ENCODE measurements at regions not wholly inside any gene's neighbourhood (a gene's known extent, or its start where the extent isn't known, plus 50 kb on each side); places are given as distances from the start of the nearest gene placed in this dataset.

- peak overlapping the region; percentile 43 for H3K4me3 ChIP-seq (ENCODE audit: low read length)
- H3K27me3 ChIP-seq (ENCODE audit: control insufficient read depth, insufficient read depth, low read length): peaks cover 26% of the 10 kb centered on the region
Measured at GRCh38 chr2:58429014-58429875, 188.1 kb upstream of the FANCL start.

GRCh38 chr2:58428096-58429013 is 187.2 kb upstream of the FANCL start:
- Histone ChIP-seq H3K36me3 (ENCODE audit: insufficient read depth, low read length) (no peaks in the 10 kb centered on the region), H3K9me3 (replicated peaks; ENCODE audit: low read length) (no peaks in the 10 kb centered on the region), H3K4me1 (ENCODE audit: control insufficient read depth, insufficient read depth, low read length) (peaks cover 3% of the 10 kb centered on the region), H3K4me2 (ENCODE audit: low read length) (peak overlapping the region; percentile 86), H3K4me3 (ENCODE audit: low read length) (peak overlapping the region; percentile 72), H3K9ac (ENCODE audit: low read depth, low read length) (peak overlapping the region; percentile 1), H3K27me3 (ENCODE audit: control insufficient read depth, insufficient read depth, low read length) (peaks cover 26% of the 10 kb centered on the region)

More at GRCh38 chr2:58429014-58429875, 188.1 kb upstream of the FANCL start:
- no peak overlapping the region for H3K9ac ChIP-seq (ENCODE audit: low read depth, low read length)
- peak overlapping the region; percentile 75 for H3K4me2 ChIP-seq (ENCODE audit: low read length)
- peaks cover 3% of the 10 kb centered on the region for H3K4me1 ChIP-seq (ENCODE audit: control insufficient read depth, insufficient read depth, low read length)
- no peaks in the 10 kb centered on the region for H3K9me3 ChIP-seq (replicated peaks; ENCODE audit: low read length)
- H3K36me3 ChIP-seq (ENCODE audit: insufficient read depth, low read length): no peaks in the 10 kb centered on the region

- Histone ChIP-seq H3K4me2 (ENCODE audit: low read length) (peak overlapping the region; percentile 86), H3K36me3 (ENCODE audit: insufficient read depth, low read length) (no peaks in the 10 kb centered on the region), H3K9me3 (replicated peaks; ENCODE audit: low read length) (no peaks in the 10 kb centered on the region), H3K4me1 (ENCODE audit: control insufficient read depth, insufficient read depth, low read length) (peaks cover 3% of the 10 kb centered on the region), H3K9ac (ENCODE audit: low read depth, low read length) (peak overlapping the region; percentile 1), H3K27me3 (ENCODE audit: control insufficient read depth, insufficient read depth, low read length) (peaks cover 26% of the 10 kb centered on the region), H3K4me3 (ENCODE audit: low read length) (peak overlapping the region; percentile 72)
Measured at GRCh38 chr2:58427572-58428095, 186.5 kb upstream of the FANCL start.

- Histone ChIP-seq H3K4me3 (ENCODE audit: low read length) (no peak overlapping the region), H3K27me3 (ENCODE audit: control insufficient read depth, insufficient read depth, low read length) (peaks cover 32% of the 10 kb centered on the region), H3K9ac (ENCODE audit: low read depth, low read length) (no peak overlapping the region), H3K9me3 (replicated peaks; ENCODE audit: low read length) (no peaks in the 10 kb centered on the region), H3K36me3 (ENCODE audit: insufficient read depth, low read length) (no peaks in the 10 kb centered on the region), H3K4me1 (ENCODE audit: control insufficient read depth, insufficient read depth, low read length) (peaks cover 3% of the 10 kb centered on the region), H3K4me2 (ENCODE audit: low read length) (no peak overlapping the region)
Measured at GRCh38 chr2:58425368-58425767, 184.2 kb upstream of the FANCL start.

GRCh38 chr2:58419983-58420382 is 178.9 kb upstream of the FANCL start:
- H3K4me2 ChIP-seq (ENCODE audit: low read length): no peak overlapping the region
- peaks cover 13% of the 10 kb centered on the region for H3K27me3 ChIP-seq (ENCODE audit: control insufficient read depth, insufficient read depth, low read length)
- H3K36me3 ChIP-seq (ENCODE audit: insufficient read depth, low read length): no peaks in the 10 kb centered on the region
- H3K4me3 ChIP-seq (ENCODE audit: low read length): no peak overlapping the region
- H3K9ac ChIP-seq (ENCODE audit: low read depth, low read length): no peak overlapping the region
- H3K9me3 ChIP-seq (replicated peaks; ENCODE audit: low read length): no peaks in the 10 kb centered on the region
- H3K4me1 ChIP-seq (ENCODE audit: control insufficient read depth, insufficient read depth, low read length): no peaks in the 10 kb centered on the region

- H3K4me1 ChIP-seq (ENCODE audit: control insufficient read depth, insufficient read depth, low read length): no peaks in the 10 kb centered on the region
- no peak overlapping the region for H3K4me2 ChIP-seq (ENCODE audit: low read length)
- no peak overlapping the region for H3K4me3 ChIP-seq (ENCODE audit: low read length)
- no peaks in the 10 kb centered on the region for H3K9me3 ChIP-seq (replicated peaks; ENCODE audit: low read length)
- H3K9ac ChIP-seq (ENCODE audit: low read depth, low read length): no peak overlapping the region
- H3K27me3 ChIP-seq (ENCODE audit: control insufficient read depth, insufficient read depth, low read length): peaks cover 8% of the 10 kb centered on the region
- no peaks in the 10 kb centered on the region for H3K36me3 ChIP-seq (ENCODE audit: insufficient read depth, low read length)
Measured at GRCh38 chr2:58416696-58417095, 175.6 kb upstream of the FANCL start.

GRCh38 chr2:58414506-58414905 is 173.4 kb upstream of the FANCL start:
- H3K9ac ChIP-seq (ENCODE audit: low read depth, low read length): no peak overlapping the region
- no peak overlapping the region for H3K4me3 ChIP-seq (ENCODE audit: low read length)
- H3K36me3 ChIP-seq (ENCODE audit: insufficient read depth, low read length): no peaks in the 10 kb centered on the region
- no peak overlapping the region for H3K4me2 ChIP-seq (ENCODE audit: low read length)
- H3K27me3 ChIP-seq (ENCODE audit: control insufficient read depth, insufficient read depth, low read length): no peaks in the 10 kb centered on the region
- H3K4me1 ChIP-seq (ENCODE audit: control insufficient read depth, insufficient read depth, low read length): no peaks in the 10 kb centered on the region
- no peaks in the 10 kb centered on the region for H3K9me3 ChIP-seq (replicated peaks; ENCODE audit: low read length)

- Histone ChIP-seq H3K4me1 (ENCODE audit: control insufficient read depth, insufficient read depth, low read length) (no peaks in the 10 kb centered on the region), H3K27me3 (ENCODE audit: control insufficient read depth, insufficient read depth, low read length) (no peaks in the 10 kb centered on the region), H3K36me3 (ENCODE audit: insufficient read depth, low read length) (no peaks in the 10 kb centered on the region)
Measured at GRCh38 chr2:58410549-58410948, 169.4 kb upstream of the FANCL start.

GRCh38 chr2:58407487-58407886 is 166.4 kb upstream of the FANCL start:
- H3K4me3 ChIP-seq (ENCODE audit: low read length): no peak overlapping the region
- H3K36me3 ChIP-seq (ENCODE audit: insufficient read depth, low read length): no peaks in the 10 kb centered on the region
- H3K9me3 ChIP-seq (replicated peaks; ENCODE audit: low read length): no peaks in the 10 kb centered on the region
- no peak overlapping the region for H3K9ac ChIP-seq (ENCODE audit: low read depth, low read length)
- H3K27me3 ChIP-seq (ENCODE audit: control insufficient read depth, insufficient read depth, low read length): no peaks in the 10 kb centered on the region
- no peaks in the 10 kb centered on the region for H3K4me1 ChIP-seq (ENCODE audit: control insufficient read depth, insufficient read depth, low read length)
- H3K4me2 ChIP-seq (ENCODE audit: low read length): no peak overlapping the region

More at GRCh38 chr2:58410549-58410948, 169.4 kb upstream of the FANCL start:
- H3K4me2 ChIP-seq (ENCODE audit: low read length): no peak overlapping the region
- H3K9me3 ChIP-seq (replicated peaks; ENCODE audit: low read length): no peaks in the 10 kb centered on the region
- H3K4me3 ChIP-seq (ENCODE audit: low read length): no peak overlapping the region
- H3K9ac ChIP-seq (ENCODE audit: low read depth, low read length): no peak overlapping the region

GRCh38 chr2:58405341-58405740 is 164.2 kb upstream of the FANCL start:
- no peaks in the 10 kb centered on the region for H3K27me3 ChIP-seq (ENCODE audit: control insufficient read depth, insufficient read depth, low read length)
- H3K36me3 ChIP-seq (ENCODE audit: insufficient read depth, low read length): no peaks in the 10 kb centered on the region
- H3K4me2 ChIP-seq (ENCODE audit: low read length): no peak overlapping the region
- no peak overlapping the region for H3K9ac ChIP-seq (ENCODE audit: low read depth, low read length)
- no peak overlapping the region for H3K4me3 ChIP-seq (ENCODE audit: low read length)
- no peaks in the 10 kb centered on the region for H3K9me3 ChIP-seq (replicated peaks; ENCODE audit: low read length)
- no peaks in the 10 kb centered on the region for H3K4me1 ChIP-seq (ENCODE audit: control insufficient read depth, insufficient read depth, low read length)

GRCh38 chr2:58401936-58402335 is 160.8 kb upstream of the FANCL start:
- H3K36me3 ChIP-seq (ENCODE audit: insufficient read depth, low read length): no peaks in the 10 kb centered on the region
- H3K27me3 ChIP-seq (ENCODE audit: control insufficient read depth, insufficient read depth, low read length): no peaks in the 10 kb centered on the region
- no peak overlapping the region for H3K4me3 ChIP-seq (ENCODE audit: low read length)
- H3K9me3 ChIP-seq (replicated peaks; ENCODE audit: low read length): no peaks in the 10 kb centered on the region
- no peak overlapping the region for H3K9ac ChIP-seq (ENCODE audit: low read depth, low read length)
- no peaks in the 10 kb centered on the region for H3K4me1 ChIP-seq (ENCODE audit: control insufficient read depth, insufficient read depth, low read length)
- no peak overlapping the region for H3K4me2 ChIP-seq (ENCODE audit: low read length)

All from skeletal muscle satellite cell (primary cell).